ENCODE measurements at regions not wholly inside any gene's neighbourhood (a gene's known extent, or its start where the extent isn't known, plus 50 kb on each side); places are given as distances from the start of the nearest gene placed in this dataset.
"Not testable (repeated sequence)": the region's sequence is repeated elsewhere in the genome, so short reads cannot be mapped to it uniquely, and the experiment has no call there.

DNA sequence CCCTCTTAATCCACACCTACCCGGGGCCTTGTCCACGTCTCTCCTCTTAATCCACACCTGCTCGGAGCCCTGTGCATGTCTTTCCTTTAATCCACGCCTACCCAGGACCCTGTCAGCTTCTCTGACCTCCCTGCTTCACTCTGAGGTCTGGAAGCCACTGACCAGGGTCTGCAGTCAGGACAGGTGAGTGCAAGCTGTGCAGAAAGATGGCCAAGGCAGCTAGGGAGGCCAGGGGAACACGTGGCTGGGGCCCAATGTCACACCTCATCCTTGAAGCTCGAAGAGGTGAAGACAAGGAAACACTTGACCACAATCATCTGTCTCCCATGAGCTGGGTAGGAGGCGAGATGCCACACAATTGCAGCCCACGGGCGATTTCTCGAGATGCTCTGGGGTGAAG lies 1516.9 kb downstream of the BRD1 start:
- no peak for DNase-seq

DNA sequence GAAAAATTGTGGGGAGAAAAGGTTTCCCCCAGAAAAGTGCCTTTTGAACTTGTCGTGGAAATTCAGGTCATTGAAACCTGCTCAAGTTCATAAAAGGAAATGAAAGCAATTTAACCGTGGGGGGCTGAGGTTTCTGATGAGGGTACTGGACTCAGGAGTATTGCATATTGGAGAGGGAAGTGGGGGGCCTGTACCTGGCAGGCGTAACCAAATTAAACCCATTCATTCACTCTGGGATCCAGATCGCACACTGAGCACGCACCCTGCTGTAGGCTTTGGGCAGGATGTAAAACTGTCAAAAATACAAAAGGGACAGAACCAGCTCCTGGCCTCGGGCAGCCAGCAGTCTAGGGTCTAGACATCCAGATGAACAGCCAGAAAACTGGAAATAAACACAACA lies 1517.4 kb downstream of the BRD1 start:
- DNase-seq: no peak

DNA sequence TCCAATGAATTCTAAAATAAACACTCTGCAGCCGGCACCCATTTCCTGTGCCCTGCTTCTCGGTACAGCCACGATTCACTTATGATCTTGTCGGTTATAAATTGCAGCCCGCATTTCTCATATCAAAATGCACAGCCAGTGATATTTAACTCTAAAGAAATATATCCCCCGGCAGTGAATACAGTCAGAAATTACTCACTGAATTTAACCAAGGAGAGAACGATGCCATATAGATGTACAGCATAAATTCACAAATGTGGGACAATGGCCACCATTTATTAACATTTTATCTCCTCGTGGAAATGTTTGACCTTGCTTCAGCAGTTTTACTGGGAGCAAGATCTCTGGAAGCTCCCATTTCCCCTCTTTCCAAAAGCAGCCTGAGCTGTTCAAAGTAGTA lies 1517.8 kb downstream of the BRD1 start:
- DNase-seq: no peak

GRCh38 chr22:48309115-48309705 lies 1518.5 kb downstream of the BRD1 start:
- DNase-seq: no peak

GRCh38 chr22:48307931-48308330 lies 1519.7 kb downstream of the BRD1 start:
- DNase-seq: no peak

GRCh38 chr22:48306785-48307510 lies 1520.7 kb downstream of the BRD1 start:
- no peak for DNase-seq

- no peak for DNase-seq
These were observed 1521.4 kb downstream of the BRD1 start for GRCh38 chr22:48306284-48306683.

- no peak for DNase-seq
These were observed 1521.9 kb downstream of the BRD1 start for GRCh38 chr22:48305726-48306235.

GRCh38 chr22:48303369-48303725 lies 1524.3 kb downstream of the BRD1 start:
- no peak for DNase-seq

- no peak for DNase-seq
These were observed 1524.9 kb downstream of the BRD1 start for GRCh38 chr22:48302657-48303368.

DNA sequence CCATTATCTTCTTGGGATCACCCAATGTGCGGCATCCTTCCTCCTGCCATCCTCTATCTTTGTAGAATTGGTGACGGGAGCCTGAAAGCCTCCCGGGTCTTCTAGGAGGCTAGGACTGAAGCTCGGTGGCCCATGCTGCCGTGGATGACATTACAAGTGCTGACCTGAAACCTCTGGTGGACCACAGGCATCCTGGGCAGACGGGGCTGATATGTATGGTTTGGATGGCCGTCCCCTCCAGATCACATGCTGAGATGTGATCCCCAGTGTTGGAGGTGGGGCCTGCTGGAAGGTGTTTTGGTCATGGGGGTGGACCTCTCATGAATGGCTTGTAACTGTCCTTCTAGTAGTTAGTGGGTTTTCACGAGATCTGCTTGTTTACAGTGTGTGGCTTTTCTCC lies 1525.8 kb downstream of the BRD1 start:
- DNase-seq: no peak

GRCh38 chr22:48301421-48301820 lies 1526.3 kb downstream of the BRD1 start:
- no peak for DNase-seq

DNA sequence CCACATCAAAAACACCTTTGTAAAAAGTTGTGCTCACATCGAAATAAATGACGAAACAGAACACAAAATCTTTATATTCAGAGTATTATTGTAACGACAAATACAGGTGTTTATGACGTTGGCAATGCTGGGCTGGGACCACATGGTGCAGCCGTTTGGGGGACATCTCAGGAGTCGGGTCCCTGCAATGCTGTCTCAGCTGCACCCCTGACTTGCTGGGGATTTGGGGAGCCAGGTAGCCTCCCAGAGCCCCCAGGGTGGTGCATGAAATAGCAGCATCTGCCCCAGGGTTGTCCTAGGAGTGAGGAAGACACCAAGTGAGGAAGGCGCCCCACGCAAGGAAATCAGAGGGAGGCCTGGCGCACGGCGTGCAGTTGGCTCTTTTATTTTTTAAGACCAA lies 1526.8 kb downstream of the BRD1 start:
- DNase-seq: no peak

DNA sequence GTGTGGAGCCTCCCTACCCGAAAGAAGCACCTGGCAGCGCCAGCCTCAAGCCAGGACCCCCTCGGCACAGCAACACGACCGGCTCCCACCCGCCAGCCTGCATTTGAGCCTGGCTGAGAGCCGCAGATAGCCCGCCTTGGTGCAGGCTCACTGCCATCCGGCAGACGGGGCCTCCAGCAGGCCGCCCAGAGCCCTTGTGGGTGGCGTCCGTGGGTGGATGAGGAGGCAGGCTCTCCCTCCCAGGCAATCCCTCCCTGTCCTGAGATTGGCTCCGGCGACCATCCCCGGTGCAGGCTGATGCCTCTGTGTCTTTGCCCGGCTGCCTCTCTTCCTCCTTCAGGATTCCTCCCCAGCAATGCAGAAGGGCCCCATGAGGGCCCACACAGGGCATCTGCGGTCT lies 1527.9 kb downstream of the BRD1 start:
- DNase-seq: no peak

GRCh38 chr22:48299124-48299523 lies 1528.5 kb downstream of the BRD1 start:
- DNase-seq: no peak

DNA sequence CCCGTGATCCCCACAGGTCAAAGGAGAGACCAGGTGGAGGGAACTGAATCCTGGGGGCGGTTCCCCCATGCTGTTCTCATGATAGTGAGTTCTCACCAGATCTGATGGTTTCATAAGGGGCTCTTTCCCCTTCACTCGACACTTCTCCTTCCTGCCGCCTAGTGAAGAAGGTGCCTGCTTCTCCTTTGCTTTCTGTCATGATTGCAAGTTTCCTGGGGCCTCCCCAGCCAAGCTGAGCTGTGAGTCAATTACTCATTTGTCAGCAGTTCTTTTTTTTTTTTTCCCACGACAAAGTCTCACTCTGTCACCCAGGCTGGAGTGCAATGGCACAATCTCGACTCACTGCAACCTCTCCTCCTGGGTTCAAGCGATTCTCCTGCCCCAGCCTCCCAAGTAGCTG lies 1530.4 kb downstream of the BRD1 start:
- no peak for DNase-seq

- DNase-seq: not testable (repeated sequence)
These were observed 1527.5 kb downstream of the TBC1D22A start for GRCh38 chr22:48289954-48290353.

DNA sequence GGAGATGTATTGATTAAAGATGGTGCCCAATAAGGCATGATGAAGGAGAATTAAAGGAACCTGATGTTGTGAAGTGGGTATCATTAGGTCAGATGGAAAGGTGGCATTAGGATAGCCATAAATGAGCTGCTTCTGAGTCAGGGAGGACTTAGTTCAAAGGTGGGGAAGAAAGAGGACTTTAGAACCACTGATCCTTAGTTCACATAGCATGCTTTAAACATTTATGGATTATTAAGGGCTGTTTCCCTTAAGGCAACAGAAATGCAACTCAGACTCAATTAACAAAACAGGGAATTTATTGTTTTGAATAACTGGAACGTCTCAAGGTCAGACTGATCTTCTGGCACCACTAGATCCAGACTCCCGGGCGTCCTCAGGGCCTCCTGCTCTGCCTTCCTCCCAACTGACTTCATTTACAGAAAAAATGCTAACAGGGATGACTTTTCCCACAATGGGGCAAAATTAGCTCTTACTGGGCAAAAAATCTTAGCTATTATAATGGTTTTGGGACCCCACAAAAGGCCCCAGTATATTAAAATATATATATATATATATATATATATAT lies 1526.0 kb downstream of the TBC1D22A start:
- DNase-seq: no peak

GRCh38 chr22:48287031-48287430 lies 1524.6 kb downstream of the TBC1D22A start:
- no peak for DNase-seq

DNA sequence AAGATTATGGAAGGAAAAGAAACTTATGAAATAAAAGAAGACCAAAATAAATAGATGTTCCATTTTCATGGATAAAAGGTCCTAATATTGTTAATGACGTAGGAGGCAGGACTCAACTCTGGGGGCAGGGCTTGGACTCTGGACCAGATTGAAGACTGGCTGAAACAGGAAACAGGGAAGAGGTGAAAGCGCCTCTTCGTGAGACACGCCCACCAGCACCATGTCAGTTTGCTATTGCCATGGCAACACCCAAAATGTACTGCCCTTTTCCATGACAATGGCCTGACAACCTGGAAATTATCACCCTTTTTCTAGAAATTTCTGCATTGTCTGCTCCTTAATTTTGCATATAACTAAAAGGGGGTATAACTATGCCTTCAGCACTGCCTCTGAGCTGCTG lies 1522.2 kb downstream of the TBC1D22A start:
- DNase-seq: no peak

GRCh38 chr22:48282804-48283203 lies 1520.4 kb downstream of the TBC1D22A start:
- no peak for DNase-seq

GRCh38 chr22:48279461-48279756 lies 1517.0 kb downstream of the TBC1D22A start:
- no peak for DNase-seq

DNA sequence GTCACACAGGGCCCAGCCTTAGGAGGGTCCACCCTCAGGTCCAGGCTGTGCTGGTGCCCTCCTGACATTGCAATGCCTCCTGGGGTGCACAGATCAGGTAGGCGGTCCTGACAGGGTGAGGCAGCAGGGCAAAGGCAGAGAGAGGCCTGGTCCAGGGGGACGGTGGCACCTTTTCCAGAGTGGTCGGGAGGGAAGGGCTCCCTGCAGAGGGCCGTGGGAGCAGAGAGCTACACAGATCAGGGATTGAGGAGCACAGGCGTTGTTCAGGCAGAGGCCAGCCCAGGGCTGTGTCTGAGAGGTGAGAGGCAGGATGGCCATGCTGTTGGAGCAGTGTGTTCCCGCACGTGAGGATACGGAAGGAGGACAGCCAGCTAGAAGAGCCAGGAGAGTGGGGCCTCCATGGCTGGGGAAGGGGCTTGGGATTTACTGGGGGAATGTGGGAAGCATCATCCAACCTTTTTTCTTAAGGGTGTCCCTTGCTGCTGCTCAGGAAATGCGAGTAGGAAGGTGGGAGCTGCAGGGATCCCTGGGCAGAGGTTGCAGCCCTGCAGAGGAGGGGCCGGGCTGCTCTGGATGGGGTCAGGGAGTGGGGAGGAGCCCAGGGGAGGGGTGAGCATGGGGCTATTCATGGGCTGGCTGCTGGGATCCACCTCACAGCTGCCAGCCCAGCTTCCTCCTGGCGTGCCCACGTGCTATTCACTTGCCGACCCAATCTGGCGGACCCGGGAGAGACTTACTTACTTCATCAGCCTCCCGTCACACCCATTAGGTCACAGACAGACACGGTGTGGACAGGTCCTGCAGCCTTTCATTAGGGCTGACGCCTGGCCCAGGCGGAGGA lies 1516.4 kb downstream of the TBC1D22A start:
- DNase-seq: no peak

Data from activated CD4-positive, alpha-beta T cell treated with anti-CD3 and anti-CD28 coated beads for 1 hour (primary cell).